Thyroid gland (tissue), 4 donors: ENCODE measurements at regions not wholly inside any gene's neighbourhood (a gene's known extent, or its start where the extent isn't known, plus 50 kb on each side); places are given as distances from the start of the nearest gene placed in this dataset.

Experiments used
- DNase-seq, 2 donors: peaks; one replicate each; pipeline ENCODE4 v3.0.0-alpha.2; 2019
- H3K27ac ChIP-seq, 3 donors: fragments of 200-600 bp; sonication (generic); 1 replicate in 2 of 3; 2 replicates in 1 of 3; pipeline ENCODE4 v1.5.1; 2016 to 2019; ENCODE audit warnings: mild to moderate bottlenecking in 1 of 3, moderate library complexity in 1 of 3
- H3K27me3 ChIP-seq: fragments of 200-600 bp; sonication (generic); one replicate; pipeline ENCODE4 v1.5.1; 2019
- H3K36me3 ChIP-seq, 2 donors: fragments of 200-600 bp; sonication (generic); one replicate each; pipeline ENCODE4 v1.5.1; 2016 to 2019
- H3K4me1 ChIP-seq, 2 donors: fragments of 200-600 bp; sonication (generic); one replicate each; pipeline ENCODE4 v1.5.1; 2017 to 2019
- H3K4me3 ChIP-seq, 3 donors: fragments of 200-600 bp; sonication (generic); replicated peaks in 1 of 3; 1 replicate in 2 of 3; 2 replicates in 1 of 3; pipeline ENCODE4 v1.5.1; 2016; ENCODE audit warnings: mild to moderate bottlenecking in 1 of 3
- H3K9me3 ChIP-seq: fragments of 200-600 bp; sonication (generic); one replicate; pipeline ENCODE4 v1.5.1; 2017
- CTCF ChIP-seq, 6 experiments: fragments of 200-600 bp in 3 of 6; fragments of 450-650 bp in 3 of 6; sonication (generic) in 3 of 6; IDR thresholded peaks; one replicate each; pipeline ENCODE4 v1.5.1; 2016 to 2019; ENCODE audit warnings: antibody characterized with exemption in 6 of 6, mild to moderate bottlenecking in 2 of 6, inconsistent platforms in 1 of 6, moderate library complexity in 1 of 6
- POLR2A ChIP-seq, 2 donors: fragments of 450-650 bp; IDR thresholded peaks; one replicate each; pipeline ENCODE4 v1.6.1; 2017; ENCODE audit warnings: antibody characterized with exemption in 2 of 2, mild to moderate bottlenecking in 2 of 2, moderate library complexity in 1 of 2
- WGBS, 2 donors: methylation state at CpG; one replicate each; pipeline ENCODE4 v1.1.5; 2017; 5-methylcytosine and 5-hydroxymethylcytosine counted together
- intact Hi-C: fragments of 100-400 bp; cut with DNase I; formaldehyde crosslinking; loops from one replicate; pipeline ENCODE4 v1.15.1; 2023

DNA sequence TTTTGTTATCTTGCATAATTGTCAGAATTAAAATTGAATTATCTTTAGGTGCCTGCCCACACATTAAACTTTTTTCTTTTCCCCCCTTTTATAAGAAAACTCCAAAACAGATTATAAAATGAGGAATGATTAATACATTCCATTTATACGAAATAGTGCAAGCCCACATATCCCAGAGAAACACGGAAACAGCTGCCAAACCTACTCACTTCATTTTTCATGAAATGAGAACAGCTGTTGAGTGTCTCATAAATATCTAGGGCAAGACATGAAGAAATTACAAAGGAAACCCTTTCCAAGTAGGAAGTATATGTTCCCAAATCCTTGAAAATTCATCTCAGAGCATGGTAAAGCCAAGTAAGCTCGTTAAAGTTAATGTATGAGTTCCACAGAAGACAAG lies 459.4 kb upstream of the NMUR2 start:
- TF ChIP-seq CTCF (IDR thresholded peaks at IDR 0.05): no peak
- no peak for TF ChIP-seq POLR2A (IDR thresholded peaks at IDR 0.05)
- Histone ChIP-seq H3K4me3 (no peak overlapping the region), H3K27me3 (no peaks in the 10 kb centered on the region), H3K4me1 (no peaks in the 10 kb centered on the region), H3K9me3 (no peaks in the 10 kb centered on the region), H3K27ac (no peak overlapping the region), H3K36me3 (no peaks in the 10 kb centered on the region)
- intact Hi-C loops: no loop called here
- 68 to 79% methylated on average over 3 of the region's 3 CpGs for WGBS, 2 donors
- DNase-seq: no peak

- no peaks in the 10 kb centered on the region for H3K9me3 ChIP-seq
- TF ChIP-seq POLR2A (IDR thresholded peaks at IDR 0.05) (no peak), CTCF (IDR thresholded peaks at IDR 0.05) (no peak)
- no peak overlapping the region for H3K4me3 ChIP-seq
- intact Hi-C loops: no loop called here
- no peak overlapping the region for H3K27ac ChIP-seq
- DNase-seq: no peak
- no peaks in the 10 kb centered on the region for H3K4me1 ChIP-seq
- no peaks in the 10 kb centered on the region for H3K36me3 ChIP-seq
- no peaks in the 10 kb centered on the region for H3K27me3 ChIP-seq
Observed at GRCh38 chr5:152864991-152865390, 459.9 kb upstream of the NMUR2 start.

DNA sequence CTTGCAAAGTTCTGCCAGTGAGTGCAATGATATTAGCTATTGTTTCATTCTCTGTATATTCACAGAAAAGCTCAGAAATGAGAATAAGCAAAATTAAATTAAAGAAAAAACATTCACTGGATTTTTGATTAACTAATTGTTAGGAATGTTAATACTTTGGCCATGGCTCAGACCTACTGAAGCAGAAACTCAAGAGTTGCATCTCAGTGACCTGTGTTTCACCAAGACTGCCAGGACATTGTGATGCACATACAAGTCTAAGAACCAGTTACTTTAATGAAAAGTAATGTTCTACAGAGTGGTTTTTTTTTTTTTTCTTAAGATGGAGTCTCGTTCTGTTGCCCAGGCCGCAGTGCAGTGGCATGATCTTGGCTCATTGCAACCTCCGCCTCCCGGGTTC lies 464.9 kb upstream of the NMUR2 start:
- WGBS, 2 donors: 87 to 94% methylated on average over 4 of the region's 4 CpGs
- intact Hi-C loops: no loop called here

GRCh38 chr5:152882621-152883020 lies 477.5 kb upstream of the NMUR2 start:
- intact Hi-C loops: no loop called here
- H3K4me1 ChIP-seq: no peaks in the 10 kb centered on the region
- DNase-seq: no peak
- no peak overlapping the region for H3K27ac ChIP-seq
- no peak overlapping the region for H3K4me3 ChIP-seq
- TF ChIP-seq POLR2A (IDR thresholded peaks at IDR 0.05): no peak
- no peak for TF ChIP-seq CTCF (IDR thresholded peaks at IDR 0.05)
- WGBS, 2 donors: 63 to 69% methylated on average over 2 of the region's 2 CpGs
- H3K27me3 ChIP-seq: no peaks in the 10 kb centered on the region
- H3K36me3 ChIP-seq: no peaks in the 10 kb centered on the region
- no peaks in the 10 kb centered on the region for H3K9me3 ChIP-seq

More for the DNA sequence above, 464.9 kb upstream of the NMUR2 start:
- no peaks in the 10 kb centered on the region for H3K27me3 ChIP-seq
- no peak for DNase-seq
- H3K9me3 ChIP-seq: no peaks in the 10 kb centered on the region
- no peaks in the 10 kb centered on the region for H3K36me3 ChIP-seq
- TF ChIP-seq CTCF (IDR thresholded peaks at IDR 0.05): no peak
- no peak overlapping the region for H3K4me3 ChIP-seq
- H3K4me1 ChIP-seq: no peaks in the 10 kb centered on the region
- H3K27ac ChIP-seq: no peak overlapping the region

DNA sequence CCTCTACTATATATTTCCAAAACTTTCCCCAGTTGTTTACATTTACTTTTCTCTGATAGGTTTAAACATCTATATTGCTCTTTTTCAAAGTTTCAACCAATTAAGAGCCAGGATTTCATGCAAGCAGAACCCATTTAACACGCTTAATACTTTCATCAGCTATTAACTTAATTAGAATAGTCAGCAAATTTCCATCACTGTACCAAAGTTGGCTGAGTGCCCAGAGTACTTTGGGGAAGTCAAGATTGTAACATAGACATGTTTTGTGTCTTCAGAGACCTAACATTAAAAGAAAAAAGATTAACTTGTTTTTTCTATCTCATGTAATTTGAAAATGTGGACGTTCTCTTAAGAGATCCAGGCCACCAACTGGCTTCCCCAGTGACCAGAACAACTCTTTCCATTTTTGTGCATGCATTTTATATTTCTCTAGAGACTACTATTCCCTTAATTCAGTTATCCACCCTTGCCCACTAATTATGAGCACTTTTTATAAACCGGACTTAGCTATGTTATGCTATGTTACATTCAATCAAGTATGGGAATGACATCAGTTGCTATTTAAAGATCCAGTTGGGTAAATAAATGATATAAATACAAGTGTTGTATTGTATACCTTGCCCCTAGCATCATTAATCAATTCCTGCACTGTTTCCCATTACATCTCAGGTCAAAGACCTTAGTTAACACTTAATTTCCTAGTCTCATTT lies 478.1 kb upstream of the NMUR2 start:
- no peaks in the 10 kb centered on the region for H3K9me3 ChIP-seq
- DNase-seq: no peak
- H3K27ac ChIP-seq: no peak overlapping the region
- H3K4me3 ChIP-seq: no peak overlapping the region
- H3K36me3 ChIP-seq: no peaks in the 10 kb centered on the region
- no peaks in the 10 kb centered on the region for H3K27me3 ChIP-seq
- WGBS, 2 donors: 50% methylated on average over 3 of the region's 3 CpGs
- H3K4me1 ChIP-seq: no peaks in the 10 kb centered on the region
- intact Hi-C loops: no loop called here
- TF ChIP-seq CTCF (IDR thresholded peaks at IDR 0.05): no peak
- TF ChIP-seq POLR2A (IDR thresholded peaks at IDR 0.05): no peak
